NCI-H2171 treated with DMSO at 0.1 percent for 48 hours (cell line): ENCODE measurements at regions not wholly inside any gene's neighbourhood (a gene's known extent, or its start where the extent isn't known, plus 50 kb on each side); places are given as distances from the start of the nearest gene placed in this dataset.
"Not testable (repeated sequence)": the region's sequence is repeated elsewhere in the genome, so short reads cannot be mapped to it uniquely, and the experiment has no call there.

ENCODE experiments used
- DNase-seq: peaks from one replicate; lab custom pipeline; 2025; lab: John Stamatoyannopoulos, UW

- no peak for DNase-seq
These were observed 93.8 kb upstream of the MDM1 start for GRCh38 chr12:68425998-68426397.

GRCh38 chr12:68428211-68428610 is 96.0 kb upstream of the MDM1 start:
- DNase-seq: no peak

DNA sequence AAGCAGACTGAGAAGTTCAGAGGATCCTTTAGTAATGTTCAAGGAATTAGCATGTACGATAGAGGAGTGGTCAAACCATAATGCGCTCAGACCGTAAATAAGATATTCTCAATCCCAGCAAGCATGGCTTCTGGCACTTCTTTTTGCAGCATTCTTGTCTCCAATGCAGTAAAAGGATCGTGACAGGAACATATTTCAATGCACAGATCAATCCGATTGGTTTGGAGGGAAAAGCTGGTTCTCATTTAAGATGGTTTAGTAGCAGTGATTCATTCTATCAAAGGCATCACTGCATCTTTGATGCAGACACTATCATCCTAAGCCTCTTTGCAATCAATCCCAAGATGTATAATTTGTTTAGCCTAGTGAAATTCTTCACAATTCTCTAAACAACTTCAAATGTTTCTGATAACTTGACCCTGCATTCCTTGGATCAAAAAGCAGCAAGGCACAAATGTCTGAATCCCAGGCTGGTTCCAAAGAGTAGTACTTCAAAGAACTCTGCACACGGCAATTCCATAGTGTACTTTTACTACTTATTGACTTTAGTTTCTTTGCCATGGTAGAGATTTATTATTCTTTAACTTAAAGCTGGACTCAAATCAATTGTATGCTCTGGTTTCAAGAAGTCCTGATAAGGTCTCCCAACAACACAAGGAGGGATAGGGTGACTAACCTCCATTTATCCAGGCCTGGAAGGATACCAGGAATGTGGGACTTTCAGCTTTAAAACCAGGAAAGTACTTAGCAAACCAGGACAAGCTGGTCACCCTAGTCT is 96.8 kb upstream of the MDM1 start:
- DNase-seq: no peak

DNA sequence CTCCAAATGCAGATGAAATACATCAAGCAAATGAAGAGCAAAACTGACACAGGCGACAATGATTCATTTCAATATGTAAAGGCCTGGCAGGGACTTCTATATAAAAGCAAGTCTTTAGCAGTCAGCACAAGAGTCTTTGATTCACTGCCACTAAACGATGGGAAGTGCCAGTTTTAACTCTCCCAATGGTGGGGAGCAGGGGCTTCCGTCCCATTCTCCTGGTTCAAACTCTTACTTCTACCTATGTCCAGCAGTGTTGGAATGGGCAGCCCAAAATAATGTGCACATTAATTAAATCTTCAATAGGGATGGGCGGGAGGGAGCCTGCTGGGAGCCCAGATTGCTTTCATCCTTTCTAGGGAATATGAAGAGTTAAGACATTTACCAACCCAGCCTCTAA is 97.5 kb upstream of the MDM1 start:
- no peak for DNase-seq

- no peak for DNase-seq
These were observed 99.6 kb upstream of the MDM1 start for GRCh38 chr12:68431786-68432185.

DNA sequence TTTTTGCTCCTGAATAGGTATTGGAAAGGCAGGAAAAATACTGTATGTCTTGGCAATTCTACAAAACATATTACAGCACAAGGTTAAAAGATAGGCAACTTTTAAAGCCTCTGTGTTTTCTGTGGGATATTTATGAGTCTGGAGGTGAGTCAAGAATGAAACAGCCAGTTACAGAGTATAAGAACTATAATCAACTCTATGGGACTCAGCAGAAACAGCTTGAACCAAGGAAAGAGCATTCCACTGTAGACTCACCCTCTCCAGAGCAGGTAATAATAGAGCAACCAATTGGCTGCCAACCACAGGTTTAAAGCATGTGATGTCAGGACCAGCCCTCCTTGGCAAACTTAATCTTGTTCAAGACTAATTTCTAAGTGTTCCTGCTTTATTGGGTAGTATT is 100.5 kb upstream of the MDM1 start:
- DNase-seq: no peak

DNA sequence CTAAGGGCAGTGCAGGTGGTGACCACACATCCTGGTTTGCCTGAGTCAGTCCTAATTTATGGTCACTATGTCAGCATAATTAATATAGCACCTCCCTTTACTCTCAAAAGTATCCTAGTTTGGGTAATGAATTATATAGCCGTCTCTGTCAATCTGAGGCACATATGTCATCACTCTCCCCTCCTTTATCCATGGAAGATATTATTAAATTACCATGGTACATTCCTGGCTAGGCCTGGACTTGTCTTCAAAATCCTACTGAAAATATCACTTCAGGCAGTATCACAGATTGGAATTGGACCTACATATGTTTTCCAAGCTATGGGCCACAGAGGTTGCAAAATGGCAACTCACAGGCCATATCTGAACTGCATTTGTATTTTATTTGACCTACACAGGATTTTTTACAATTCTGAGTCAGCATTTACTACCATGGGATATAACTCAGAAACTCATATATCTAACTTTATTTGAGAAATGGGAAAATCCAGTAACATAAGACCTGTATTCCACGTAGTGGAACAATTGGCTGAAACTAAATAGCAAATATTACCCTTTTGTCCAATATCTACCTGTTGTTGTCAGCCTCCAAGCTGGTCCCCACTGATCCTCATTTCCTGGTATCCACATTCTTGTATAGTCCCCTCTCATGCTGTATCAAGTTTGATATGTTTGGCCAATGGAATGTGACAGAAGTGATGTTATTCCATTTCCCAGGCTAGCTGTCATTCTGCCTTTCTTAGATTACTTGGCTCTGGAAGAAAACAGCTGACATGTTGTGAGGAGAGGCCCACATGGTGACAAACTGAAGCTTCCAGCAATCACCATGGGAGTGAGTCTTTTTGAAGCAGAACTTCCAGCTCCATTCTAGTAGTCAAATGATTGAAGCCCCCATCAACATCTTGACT is 102.5 kb upstream of the MDM1 start:
- no peak for DNase-seq

DNA sequence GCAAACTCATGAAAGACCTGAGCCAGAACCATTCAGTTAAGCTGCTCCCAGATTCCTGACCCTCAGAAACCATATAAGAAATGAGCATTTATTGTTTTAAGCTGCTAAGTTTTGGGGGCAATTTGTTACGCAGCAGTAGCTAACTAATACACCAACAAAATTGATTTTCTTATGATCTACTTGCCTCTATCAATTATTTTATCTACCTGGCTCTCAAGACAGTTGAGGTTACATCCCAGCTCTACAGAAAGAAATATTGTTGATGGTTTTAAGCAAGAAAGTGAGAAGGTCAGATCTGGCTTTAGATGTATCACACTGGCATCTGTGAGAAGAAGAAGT is 103.1 kb upstream of the MDM1 start:
- no peak for DNase-seq

GRCh38 chr12:68435816-68436215 is 103.7 kb upstream of the MDM1 start:
- no peak for DNase-seq

DNA sequence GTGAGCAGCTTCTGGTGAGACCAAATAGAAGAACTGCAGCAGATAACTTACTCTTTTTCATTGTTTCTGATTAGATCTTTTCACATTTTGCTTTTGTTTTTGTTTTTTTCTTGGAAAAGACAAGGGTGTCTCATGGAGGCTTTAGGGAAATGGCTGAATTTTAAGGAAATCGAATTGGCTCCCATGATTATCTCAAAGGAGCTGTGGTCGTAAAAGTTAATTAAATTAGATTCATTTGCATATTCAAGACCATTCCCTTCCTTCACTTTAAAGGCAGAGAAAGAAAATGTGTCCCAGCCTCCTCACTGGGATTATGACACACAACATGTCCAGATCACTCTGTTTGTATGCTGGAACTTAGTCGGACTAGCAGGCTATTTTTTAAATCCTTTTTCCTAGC is 106.4 kb upstream of the MDM1 start:
- DNase-seq: no peak

DNA sequence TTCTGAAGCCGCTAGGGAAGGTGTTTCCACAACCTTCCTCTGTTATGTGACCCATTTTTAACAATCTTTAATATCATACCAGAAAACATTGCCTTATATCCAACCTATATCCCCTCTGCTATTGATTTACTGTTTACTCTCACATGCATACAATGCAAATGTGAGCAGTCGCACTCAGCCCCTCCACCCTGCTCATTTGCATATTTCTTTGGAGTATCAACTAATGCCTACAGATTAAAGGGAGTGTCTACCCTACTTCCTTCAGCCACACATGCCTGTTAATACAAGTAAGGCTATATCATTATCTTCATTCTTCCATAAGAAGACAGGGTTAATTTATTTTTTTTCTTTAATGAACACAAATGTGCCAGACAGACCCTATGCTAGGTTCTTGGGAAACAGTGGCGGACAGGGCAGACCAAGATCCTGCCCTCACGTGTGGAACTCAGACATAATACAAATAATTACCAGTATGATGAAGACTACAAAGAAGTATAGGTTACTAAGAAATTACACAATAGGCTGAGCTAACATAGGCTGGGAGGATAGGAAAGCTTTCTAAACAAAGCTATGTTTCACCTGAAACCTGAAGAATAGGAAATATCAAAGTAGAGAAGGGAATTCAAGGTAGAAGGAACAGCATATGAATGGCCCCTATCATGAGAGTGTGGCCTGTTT is 107.3 kb upstream of the MDM1 start:
- no peak for DNase-seq

- no peak for DNase-seq
These were observed 108.0 kb upstream of the MDM1 start for GRCh38 chr12:68440068-68440581.

- DNase-seq: no peak
These were observed 109.0 kb upstream of the MDM1 start for GRCh38 chr12:68441167-68441566.

- not testable (repeated sequence) for DNase-seq
These were observed 110.3 kb upstream of the MDM1 start for GRCh38 chr12:68442353-68442972.

GRCh38 chr12:68443695-68444094 is 111.5 kb upstream of the MDM1 start:
- DNase-seq: not testable (repeated sequence)

GRCh38 chr12:68445824-68446223 is 113.7 kb upstream of the MDM1 start:
- no peak for DNase-seq

DNA sequence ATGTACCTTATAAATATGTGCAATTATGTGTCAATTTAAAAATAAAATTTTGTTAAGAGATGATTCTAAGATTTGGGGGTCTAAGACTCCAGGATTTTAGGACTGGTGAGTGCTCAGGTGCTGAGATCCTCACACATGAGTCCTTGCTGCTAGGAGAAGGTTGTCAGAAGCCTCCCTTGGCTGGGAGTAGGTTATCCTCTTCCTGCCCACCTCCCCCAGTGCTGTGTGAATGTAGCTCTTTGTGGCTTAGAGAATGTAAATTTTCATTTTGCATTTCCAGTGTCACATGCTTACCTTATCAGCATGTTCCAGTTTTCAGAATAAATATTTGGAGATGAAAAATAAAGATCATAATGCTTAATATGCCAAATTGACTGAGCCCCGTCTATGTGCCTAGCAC is 114.2 kb upstream of the MDM1 start:
- DNase-seq: no peak

GRCh38 chr12:68446901-68447796 is 115.0 kb upstream of the MDM1 start:
- DNase-seq: no peak

DNA sequence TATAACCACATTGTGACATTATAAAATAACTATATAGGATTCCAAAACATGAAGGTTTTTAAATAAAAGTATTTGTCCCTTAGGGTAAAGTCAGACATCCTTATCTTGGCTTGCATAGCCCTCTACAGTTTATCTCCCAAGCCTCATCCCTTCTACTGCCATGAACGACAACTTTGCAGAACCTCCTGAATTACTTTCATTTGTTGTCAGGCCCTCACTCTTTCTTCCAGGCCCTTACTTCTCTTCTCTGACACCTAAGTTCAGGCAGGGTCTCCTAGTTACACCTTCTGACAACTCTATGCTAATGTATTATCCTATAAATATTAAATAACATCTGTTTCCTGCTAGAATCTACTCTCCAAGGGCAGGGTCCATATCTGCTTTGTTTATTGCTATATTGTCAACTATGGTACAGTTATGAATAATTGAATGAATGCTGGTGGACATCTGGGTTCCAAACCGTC is 115.7 kb upstream of the MDM1 start:
- no peak for DNase-seq

DNA sequence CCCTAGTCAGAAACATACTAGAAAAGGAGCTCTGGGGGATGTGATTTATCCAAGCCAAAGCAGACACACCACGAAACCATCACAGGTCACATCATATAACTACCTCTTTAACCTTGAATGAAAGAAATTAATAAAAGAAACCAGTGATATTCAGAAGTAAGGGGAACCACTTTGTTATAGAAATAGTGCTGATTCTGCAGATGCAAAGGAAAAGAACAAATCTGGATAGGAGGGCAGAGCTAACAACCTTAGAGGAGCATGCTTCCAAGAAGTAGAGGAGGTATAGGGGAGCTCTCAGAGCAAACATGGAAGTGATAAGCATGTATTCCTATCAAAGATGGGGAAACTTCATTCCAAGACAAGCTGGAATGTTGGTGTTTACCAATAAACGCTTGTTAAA is 117.0 kb upstream of the MDM1 start:
- DNase-seq: no peak

DNA sequence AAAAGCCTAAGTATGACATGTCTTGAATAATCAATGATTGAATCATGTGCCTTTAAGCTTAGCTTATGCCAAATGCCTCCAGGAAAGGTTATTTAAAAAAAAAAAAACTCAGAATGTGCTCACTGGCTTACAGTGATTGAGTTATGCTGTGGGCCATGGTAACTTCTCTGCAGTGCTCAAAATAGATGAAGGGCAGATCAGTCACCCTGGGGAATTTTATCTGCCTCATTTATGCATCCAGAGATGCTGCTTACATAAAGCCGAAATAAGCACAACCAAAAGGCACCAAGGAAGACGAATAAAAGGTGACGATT is 118.7 kb upstream of the MDM1 start:
- no peak for DNase-seq
